PC-3 (cell line): ENCODE measurements at regions not wholly inside any gene's neighbourhood (a gene's known extent, or its start where the extent isn't known, plus 50 kb on each side); places are given as distances from the start of the nearest gene placed in this dataset.

Experiments used
- ATAC-seq: fragments of 200-7000 bp; cut with Tn5 transposase; 2 replicates; pipeline ENCODE4 v1.9.1; 2020; ENCODE audit warnings: mild to moderate bottlenecking, moderate library complexity
- BruUV-seq: library from RNA; stranded (reverse); fragments of 400-500 nt; replicated peaks from 2 replicates; lab custom pipeline; 2021; lab: Mats Ljungman, UMichigan
- CTCF ChIA-PET: fragments of 300-600 bp; sonication (Branson Sonifier 250); formaldehyde crosslinking; loops from one replicate; lab custom pipeline; 2022; ENCODE audit warnings: antibody characterized with exemption; lab: Charles Lee
- POLR2A ChIA-PET: fragments of 300-600 bp; sonication (Branson Sonifier 250); formaldehyde crosslinking; loops from one replicate; lab custom pipeline; 2022; ENCODE audit warnings: antibody characterized with exemption; ENCODE audit not compliant: unreplicated experiment; lab: Charles Lee
- DNase-seq: peaks from one replicate; pipeline ENCODE4 v3.0.0-alpha.2; 2015
- H2AFZ ChIP-seq: fragments of 300-600 bp; sonication (generic); 2 replicates; pipeline ENCODE4 v1.6.0; 2016; ENCODE audit warnings: antibody characterized with exemption, low read length
- H3F3A ChIP-seq: fragments of 300-600 bp; sonication (generic); one replicate; pipeline ENCODE4 v1.6.0; 2017; ENCODE audit warnings: antibody characterized with exemption, low read length, control low read depth, mild to moderate bottlenecking; ENCODE audit not compliant: unreplicated experiment
- H3K27ac ChIP-seq: fragments of 300-600 bp; sonication (generic); 2 replicates; pipeline ENCODE4 v1.5.1; 2016; ENCODE audit warnings: mild to moderate bottlenecking, low read length
- H3K27me3 ChIP-seq: fragments of 300-600 bp; sonication (generic); 2 replicates; pipeline ENCODE4 v1.6.1; 2016; ENCODE audit warnings: low read length, mixed read lengths
- H3K36me3 ChIP-seq: fragments of 300-600 bp; sonication (generic); 2 replicates; pipeline ENCODE4 v1.6.1; 2016; ENCODE audit warnings: low read depth, mixed run types, low read length, mixed read lengths
- H3K4me1 ChIP-seq: fragments of 300-600 bp; sonication (generic); 2 replicates; pipeline ENCODE4 v1.5.1; 2016; ENCODE audit warnings: low read length; ENCODE audit not compliant: insufficient read depth
- H3K4me2 ChIP-seq: fragments of 300-600 bp; sonication (generic); 2 replicates; pipeline ENCODE4 v1.6.0; 2016; ENCODE audit warnings: low read length
- H3K4me3 ChIP-seq: fragments of 300-600 bp; sonication (generic); 2 replicates; pipeline ENCODE4 v1.5.1; 2016; ENCODE audit warnings: mild to moderate bottlenecking, low read length, mixed read lengths
- H3K79me2 ChIP-seq: fragments of 300-600 bp; sonication (generic); 2 replicates; pipeline ENCODE4 v1.6.1; 2017; ENCODE audit warnings: low read length, mixed read lengths
- H3K9ac ChIP-seq: fragments of 300-600 bp; sonication (generic); 2 replicates; pipeline ENCODE4 v1.6.0; 2016; ENCODE audit warnings: mild to moderate bottlenecking, low read length
- H3K9me2 ChIP-seq: fragments of 300-600 bp; sonication (generic); replicated peaks from 2 replicates; pipeline ENCODE4 v1.6.1; 2016; ENCODE audit warnings: mixed run types, low read length, mixed read lengths
- H3K9me3 ChIP-seq: fragments of 300-600 bp; sonication (generic); 2 replicates; pipeline ENCODE4 v1.6.1; 2016; ENCODE audit warnings: low read length, mixed read lengths
- H4K20me1 ChIP-seq: fragments of 300-600 bp; sonication (generic); 2 replicates; pipeline ENCODE4 v1.6.1; 2016; ENCODE audit warnings: low read length, mixed read lengths
- EZH2 ChIP-seq: fragments of 300-600 bp; sonication (generic); IDR thresholded peaks from one replicate; pipeline ENCODE4 v1.6.1; 2017; ENCODE audit warnings: antibody characterized with exemption, mild to moderate bottlenecking, low read length; ENCODE audit not compliant: unreplicated experiment
- EZH2phosphoT487 ChIP-seq: fragments of 300-600 bp; sonication (generic); IDR thresholded peaks from 2 replicates; pipeline ENCODE4 v1.6.1; 2018; ENCODE audit warnings: mild to moderate bottlenecking, antibody characterized with exemption, low read length, borderline replicate concordance
- intact Hi-C: fragments of 100-400 bp; cut with micrococcal nuclease; formaldehyde crosslinking; loops from 2 replicates; pipeline ENCODE4 v1.9.0; 2023
- TF ChIP-seq, protein P1 (sequence below): fragments of 300-600 bp; sonication (generic); conservative IDR thresholded peaks from 2 replicates; pipeline ENCODE4 v1.5.1; 2017; ENCODE audit warnings: antibody characterized with exemption, low read depth, mild to moderate bottlenecking, low read length

DNA sequence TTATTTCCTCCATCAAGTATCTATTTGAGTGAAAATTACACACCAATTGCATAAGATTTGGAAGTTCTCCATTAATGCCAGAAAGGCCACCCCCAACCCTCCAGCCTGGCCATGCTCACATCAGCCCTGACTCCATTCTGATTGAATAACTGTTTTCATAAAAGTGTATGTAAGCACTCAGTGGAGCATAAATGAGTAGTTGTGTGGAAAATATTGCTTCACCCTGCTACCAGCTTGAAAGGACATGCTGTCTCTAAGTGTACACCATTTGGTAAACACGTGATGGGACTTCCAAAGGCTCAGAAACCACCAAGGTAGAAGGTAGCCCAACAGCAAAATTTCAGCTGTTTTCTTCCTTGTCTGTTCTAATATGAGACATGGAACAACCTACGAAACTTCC lies 393.8 kb downstream of the ZNF385D start:
- Histone ChIP-seq H3K4me1 (no peaks in the 10 kb centered on the region), H3K9me3 (no peaks in the 10 kb centered on the region), H3F3A (no peaks in the 10 kb centered on the region), H3K9me2 (no peaks in the 10 kb centered on the region), H3K4me3 (no peak overlapping the region), H3K79me2 (no peaks in the 10 kb centered on the region), H3K27ac (no peak overlapping the region), H3K27me3 (no peaks in the 10 kb centered on the region), H3K9ac (no peak overlapping the region), H4K20me1 (no peaks in the 10 kb centered on the region), H3K4me2 (no peak overlapping the region), H3K36me3 (no peaks in the 10 kb centered on the region), H2AFZ (no peak overlapping the region)
- no peak for ATAC-seq
- ChIA-PET CTCF (no interaction called here), POLR2A (no interaction called here)
- intact Hi-C loops = no loop called here
- BruUV-seq = no TSS peak
- no peak for DNase-seq
- TF ChIP-seq EZH2phosphoT487 = no peak
- TF ChIP-seq, protein P1, sequence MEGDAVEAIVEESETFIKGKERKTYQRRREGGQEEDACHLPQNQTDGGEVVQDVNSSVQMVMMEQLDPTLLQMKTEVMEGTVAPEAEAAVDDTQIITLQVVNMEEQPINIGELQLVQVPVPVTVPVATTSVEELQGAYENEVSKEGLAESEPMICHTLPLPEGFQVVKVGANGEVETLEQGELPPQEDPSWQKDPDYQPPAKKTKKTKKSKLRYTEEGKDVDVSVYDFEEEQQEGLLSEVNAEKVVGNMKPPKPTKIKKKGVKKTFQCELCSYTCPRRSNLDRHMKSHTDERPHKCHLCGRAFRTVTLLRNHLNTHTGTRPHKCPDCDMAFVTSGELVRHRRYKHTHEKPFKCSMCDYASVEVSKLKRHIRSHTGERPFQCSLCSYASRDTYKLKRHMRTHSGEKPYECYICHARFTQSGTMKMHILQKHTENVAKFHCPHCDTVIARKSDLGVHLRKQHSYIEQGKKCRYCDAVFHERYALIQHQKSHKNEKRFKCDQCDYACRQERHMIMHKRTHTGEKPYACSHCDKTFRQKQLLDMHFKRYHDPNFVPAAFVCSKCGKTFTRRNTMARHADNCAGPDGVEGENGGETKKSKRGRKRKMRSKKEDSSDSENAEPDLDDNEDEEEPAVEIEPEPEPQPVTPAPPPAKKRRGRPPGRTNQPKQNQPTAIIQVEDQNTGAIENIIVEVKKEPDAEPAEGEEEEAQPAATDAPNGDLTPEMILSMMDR = no peak
- TF ChIP-seq EZH2 = no peak

GRCh38 chr3:21356402-21356801 lies 394.6 kb downstream of the ZNF385D start:
- H4K20me1 ChIP-seq = no peaks in the 10 kb centered on the region
- no peaks in the 10 kb centered on the region for H3K79me2 ChIP-seq
- ChIA-PET CTCF (no interaction called here), POLR2A (no interaction called here)
- ATAC-seq (peak; percentile 49), DNase-seq (peak; percentile 44)
- H3K9ac ChIP-seq = no peak overlapping the region
- no peaks in the 10 kb centered on the region for H3K9me2 ChIP-seq
- no peaks in the 10 kb centered on the region for H3F3A ChIP-seq
- intact Hi-C loops = no loop called here
- H3K4me1 ChIP-seq = no peaks in the 10 kb centered on the region
- H3K9me3 ChIP-seq = no peaks in the 10 kb centered on the region
- H3K36me3 ChIP-seq = no peaks in the 10 kb centered on the region
- no peak overlapping the region for H3K4me2 ChIP-seq
- BruUV-seq = no TSS peak
- H2AFZ ChIP-seq = no peak overlapping the region
- no peak overlapping the region for H3K4me3 ChIP-seq
- TF ChIP-seq EZH2phosphoT487 (no peak), EZH2 (no peak)
- TF ChIP-seq, protein P1 = no peak
- H3K27ac ChIP-seq = no peak overlapping the region
- no peaks in the 10 kb centered on the region for H3K27me3 ChIP-seq

DNA sequence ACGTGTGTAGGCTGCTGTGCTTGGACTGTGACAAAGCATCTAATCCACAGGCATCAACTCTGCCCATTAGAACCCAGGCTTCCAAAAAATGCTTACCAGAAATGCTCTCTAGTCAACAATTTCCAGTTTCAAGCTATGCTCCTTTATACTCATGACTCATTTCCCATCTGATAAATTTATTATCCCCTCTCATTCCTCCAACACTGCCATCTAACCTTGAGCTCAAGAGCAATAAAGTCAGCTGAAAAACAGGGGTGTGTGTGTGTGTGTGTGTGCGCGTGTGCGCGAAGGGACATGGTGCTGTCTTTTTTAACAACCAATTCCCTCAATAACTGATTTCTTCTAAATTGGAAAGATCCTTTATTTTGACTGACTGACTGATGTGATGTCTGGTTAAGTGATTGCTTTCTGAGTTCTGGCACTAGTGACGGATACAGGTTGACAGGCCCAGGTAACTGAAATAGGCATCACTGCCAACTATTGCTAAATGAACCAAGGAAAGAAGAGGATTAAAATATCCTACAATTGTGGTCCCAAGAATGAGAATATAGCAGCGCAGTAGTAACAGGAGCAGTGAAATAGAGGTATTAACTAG lies 405.5 kb downstream of the ZNF385D start:
- H3K9me3 ChIP-seq = no peaks in the 10 kb centered on the region
- H3K9me2 ChIP-seq = no peaks in the 10 kb centered on the region
- no peaks in the 10 kb centered on the region for H3K27me3 ChIP-seq
- ChIA-PET POLR2A (no interaction called here), CTCF (no interaction called here)
- H2AFZ ChIP-seq = no peak overlapping the region
- H3K9ac ChIP-seq = no peak overlapping the region
- H3K4me2 ChIP-seq = no peak overlapping the region
- no peak overlapping the region for H3K27ac ChIP-seq
- no peak overlapping the region for H3K4me3 ChIP-seq
- no peaks in the 10 kb centered on the region for H3F3A ChIP-seq
- no peaks in the 10 kb centered on the region for H3K36me3 ChIP-seq
- no TSS peak for BruUV-seq
- no peak for DNase-seq
- intact Hi-C loops = no loop called here
- no peaks in the 10 kb centered on the region for H3K79me2 ChIP-seq
- no peaks in the 10 kb centered on the region for H3K4me1 ChIP-seq
- no peaks in the 10 kb centered on the region for H4K20me1 ChIP-seq
- ATAC-seq = peak; percentile 18; the same call in 1 of the 2 replicates
- no peak for TF ChIP-seq EZH2phosphoT487
- TF ChIP-seq, protein P1 = no peak
- no peak for TF ChIP-seq EZH2
